Stimulated activated CD8-positive, alpha-beta memory T cell treated with anti-CD3 and anti-CD28 coated beads, Interleukin-12 subunit alpha, Interleukin-12 subunit beta, amount 100 ng/mL, for 24 hours (primary cell): ENCODE measurements at regions not wholly inside any gene's neighbourhood (a gene's known extent, or its start where the extent isn't known, plus 50 kb on each side); places are given as distances from the start of the nearest gene placed in this dataset.

Source experiments
- DNase-seq: peaks from one replicate; pipeline ENCODE4 v3.0.0-alpha.2; 2020; ENCODE audit errors: extremely low read depth

- no peak for DNase-seq
Observed at GRCh38 chr16:85457366-85457765, 155.8 kb upstream of the GSE1 start.

GRCh38 chr16:85458968-85459367 is 154.2 kb upstream of the GSE1 start:
- no peak for DNase-seq

GRCh38 chr16:85459529-85460251 is 153.4 kb upstream of the GSE1 start:
- no peak for DNase-seq

DNA sequence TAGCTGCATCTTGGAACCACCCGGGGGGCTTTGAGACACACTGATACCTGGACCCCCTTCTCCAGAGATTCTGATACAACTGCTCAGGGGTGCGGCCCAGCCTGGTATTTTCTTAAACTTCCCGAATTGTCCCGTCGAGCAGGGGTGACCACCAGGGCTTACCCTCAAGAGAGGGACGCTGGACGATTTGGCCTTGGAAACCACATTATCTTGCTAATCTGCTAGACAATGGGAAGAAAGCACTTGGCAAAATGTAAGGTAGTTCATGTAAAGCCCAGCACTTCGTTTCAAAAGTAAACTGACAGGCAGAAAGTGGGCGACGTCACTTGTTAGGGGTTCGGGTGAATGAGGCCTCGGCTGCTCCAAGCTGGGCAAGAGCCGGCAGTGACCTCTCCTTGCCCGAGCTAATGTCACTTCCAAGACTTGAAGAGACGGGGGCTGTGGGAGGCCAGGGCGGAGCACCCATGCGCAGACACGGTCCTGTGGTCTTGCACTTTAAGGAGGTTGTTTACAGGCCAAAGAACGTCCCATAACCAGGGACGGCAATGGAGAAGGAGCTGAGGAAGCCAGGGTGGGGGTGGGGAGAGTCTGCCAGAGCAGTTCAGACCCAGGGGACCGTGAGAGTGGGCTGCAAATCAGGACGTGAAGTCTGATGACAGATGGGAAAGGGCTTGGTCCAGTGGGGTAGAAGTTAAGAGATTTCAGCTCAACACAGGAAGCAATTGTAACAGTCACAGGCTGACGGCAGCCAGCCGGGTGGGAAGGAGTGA is 152.7 kb upstream of the GSE1 start:
- DNase-seq = no peak

DNA sequence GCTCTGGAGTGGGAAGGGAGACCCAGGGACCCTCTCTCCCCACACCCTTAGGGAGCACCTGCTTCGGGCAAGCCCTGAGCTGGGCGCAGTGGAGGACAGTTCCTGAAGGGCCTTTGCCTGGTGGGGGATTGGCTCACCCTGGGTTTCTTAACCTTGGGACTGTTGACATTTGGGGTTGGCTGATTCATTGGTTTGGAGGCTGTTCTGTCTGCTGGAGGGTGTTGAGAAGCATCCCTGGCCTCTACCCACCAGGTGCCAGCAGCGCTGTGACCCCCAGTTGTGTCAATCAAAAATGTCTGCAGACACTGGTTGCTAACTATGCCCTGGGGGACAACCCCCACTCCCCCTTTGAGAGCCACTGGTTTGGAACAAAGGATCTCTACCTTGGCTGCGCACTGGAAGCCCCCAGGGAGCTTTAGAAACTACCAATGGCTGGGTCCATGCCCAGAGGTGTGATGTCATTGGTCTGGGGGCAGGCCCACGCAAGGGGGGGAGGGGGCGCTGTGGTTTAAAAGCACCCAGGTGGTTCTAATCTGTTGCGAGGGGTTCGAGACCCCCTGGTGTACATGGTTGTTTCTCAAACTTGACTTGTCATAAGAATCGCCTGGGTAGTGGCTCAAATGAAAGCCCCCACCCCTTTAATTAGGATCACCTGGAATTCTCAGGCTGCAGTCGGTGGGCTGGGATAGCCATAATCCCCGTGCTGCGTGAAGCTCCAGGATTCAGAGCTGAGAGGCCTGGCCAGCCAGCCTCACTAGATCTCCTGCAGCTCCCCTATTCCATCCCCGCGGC is 151.9 kb upstream of the GSE1 start:
- no peak for DNase-seq

GRCh38 chr16:85461814-85462713 is 151.1 kb upstream of the GSE1 start:
- no peak for DNase-seq

DNA sequence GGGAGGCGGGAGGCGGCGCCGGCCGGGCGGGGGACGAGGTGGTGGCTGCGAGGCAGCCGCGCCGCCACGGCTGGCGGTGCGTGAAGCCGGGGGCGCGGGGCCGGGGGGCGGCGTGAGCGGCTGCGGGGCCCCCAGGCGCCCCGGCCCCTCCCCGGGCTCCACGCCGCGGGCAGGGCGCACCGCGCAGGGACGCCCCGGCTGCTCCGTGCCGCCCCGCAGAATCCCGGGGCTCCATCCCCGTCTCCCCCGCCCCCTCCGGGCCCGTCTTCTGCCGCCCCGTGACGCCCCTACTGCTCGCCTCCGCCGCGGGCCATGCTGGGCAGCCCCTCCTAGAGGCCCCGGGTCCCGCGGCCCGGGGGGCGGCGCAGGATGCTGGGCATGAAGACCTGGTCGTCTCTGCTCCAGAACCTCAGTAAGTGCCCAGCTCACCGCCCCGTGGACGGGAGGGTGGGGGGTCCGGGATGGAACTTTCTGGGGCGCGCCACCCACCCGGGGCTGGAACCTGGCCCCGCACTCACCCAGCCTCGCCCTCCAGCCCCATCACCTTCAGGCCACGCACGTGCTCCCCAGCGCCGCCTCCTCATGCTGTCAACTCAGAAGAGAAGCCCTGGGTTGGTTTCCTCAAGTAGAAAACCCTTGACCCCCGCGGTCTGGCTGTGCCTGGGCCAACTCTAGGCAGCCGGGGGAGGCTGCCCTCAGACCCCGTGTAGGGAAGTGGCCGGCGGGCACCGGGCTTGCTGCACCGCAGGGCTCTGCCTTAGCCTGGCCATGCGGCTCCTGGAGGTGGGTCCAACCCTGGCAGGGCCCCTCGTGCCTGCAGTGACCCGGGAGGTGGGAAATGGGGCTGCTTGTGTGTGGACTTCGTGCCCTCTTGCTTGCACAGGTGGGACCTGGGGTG is 150.2 kb upstream of the GSE1 start:
- DNase-seq = no peak

- DNase-seq = no peak
Observed at GRCh38 chr16:85463672-85464382, 149.3 kb upstream of the GSE1 start.

DNA sequence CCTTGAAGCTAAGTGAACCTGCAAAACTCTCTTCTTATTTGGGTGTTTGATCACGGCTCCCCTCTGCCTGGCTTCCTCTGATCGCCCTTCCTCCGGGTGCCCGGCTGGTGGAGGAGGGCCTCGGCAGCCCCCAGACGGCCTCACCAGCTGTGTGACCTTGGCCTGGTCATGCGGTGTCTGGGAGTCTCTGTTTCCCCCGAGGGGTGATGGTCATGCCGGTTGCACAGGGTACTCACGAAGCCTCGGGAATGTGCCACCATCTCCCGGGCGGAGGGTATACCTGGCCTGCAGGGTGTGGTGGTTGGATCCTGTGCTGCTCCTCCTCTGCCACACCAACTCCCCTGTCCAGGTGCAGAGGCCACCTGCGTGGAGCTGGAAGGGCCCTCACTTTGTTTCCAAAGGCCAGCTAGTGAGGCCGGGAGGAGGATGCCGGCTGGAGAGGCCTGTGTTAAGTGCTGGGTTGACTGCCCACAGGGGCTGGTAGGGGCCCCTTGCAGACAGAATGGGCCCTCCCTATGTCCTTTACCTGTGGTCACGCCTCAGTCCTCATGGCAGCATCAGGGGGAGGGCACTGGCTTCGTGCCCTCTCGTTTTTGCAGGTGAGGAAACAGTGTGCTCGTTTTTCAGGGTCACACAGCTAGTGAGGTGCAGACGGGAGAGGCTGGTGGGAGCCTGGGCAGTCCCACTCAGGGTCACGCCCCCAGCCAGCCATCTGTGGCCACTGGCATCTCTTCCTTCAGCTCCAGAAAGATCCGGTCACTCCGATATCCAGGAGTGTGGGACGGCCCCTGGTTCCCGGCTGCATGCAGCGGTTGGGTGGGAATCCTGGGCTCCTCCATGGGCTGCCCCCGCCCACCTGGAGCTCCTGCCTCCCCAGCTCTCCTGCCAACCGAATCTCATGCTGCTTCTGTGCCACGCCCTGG is 148.5 kb upstream of the GSE1 start:
- no peak for DNase-seq

DNA sequence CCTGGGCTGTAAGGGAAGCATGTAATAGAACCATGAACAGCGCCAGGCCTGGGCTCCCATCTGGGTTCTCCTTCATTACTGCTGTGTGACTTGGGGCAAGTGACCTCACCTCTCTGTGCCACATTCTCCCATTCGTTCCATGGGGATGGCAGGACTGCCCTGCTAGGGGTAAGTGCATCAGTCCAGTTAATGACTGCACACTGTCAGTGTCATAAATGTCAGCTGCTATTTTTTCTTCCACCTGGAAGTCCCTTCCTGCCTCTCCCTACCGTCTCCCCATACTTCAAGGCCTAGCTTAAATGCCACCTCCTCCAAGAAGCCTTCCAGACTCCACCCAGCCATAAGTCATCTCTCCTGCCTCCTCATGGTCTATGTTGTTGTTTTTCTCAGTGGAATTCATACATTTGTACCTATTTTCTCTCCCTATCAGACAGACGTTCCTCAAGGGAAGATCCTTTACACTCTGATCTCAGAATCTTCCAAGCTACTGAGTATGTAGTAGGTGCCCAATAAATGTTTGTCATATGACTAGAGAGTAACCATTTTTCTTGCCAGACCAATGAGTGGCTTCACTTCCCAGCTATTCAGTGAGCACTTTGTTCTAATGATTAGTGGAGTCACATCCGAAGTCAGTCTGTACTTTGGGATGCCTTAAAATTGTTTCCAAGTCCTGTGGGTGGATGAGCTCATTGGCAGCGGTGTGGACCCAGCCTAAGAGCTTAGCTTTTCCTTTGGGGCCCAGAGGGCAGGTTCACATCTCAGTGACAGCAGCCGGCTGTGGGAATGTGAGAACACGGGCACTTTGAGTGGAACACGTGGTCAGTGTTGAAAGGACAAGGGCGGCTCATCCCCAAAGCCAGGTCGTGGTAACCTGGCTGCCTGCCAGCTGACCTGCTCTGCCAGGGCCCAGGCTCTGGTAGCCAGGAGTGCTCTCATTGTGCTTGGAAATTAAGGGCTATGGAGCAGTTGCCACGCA is 147.5 kb upstream of the GSE1 start:
- no peak for DNase-seq

GRCh38 chr16:85466304-85466700 is 146.8 kb upstream of the GSE1 start:
- DNase-seq = no peak

DNA sequence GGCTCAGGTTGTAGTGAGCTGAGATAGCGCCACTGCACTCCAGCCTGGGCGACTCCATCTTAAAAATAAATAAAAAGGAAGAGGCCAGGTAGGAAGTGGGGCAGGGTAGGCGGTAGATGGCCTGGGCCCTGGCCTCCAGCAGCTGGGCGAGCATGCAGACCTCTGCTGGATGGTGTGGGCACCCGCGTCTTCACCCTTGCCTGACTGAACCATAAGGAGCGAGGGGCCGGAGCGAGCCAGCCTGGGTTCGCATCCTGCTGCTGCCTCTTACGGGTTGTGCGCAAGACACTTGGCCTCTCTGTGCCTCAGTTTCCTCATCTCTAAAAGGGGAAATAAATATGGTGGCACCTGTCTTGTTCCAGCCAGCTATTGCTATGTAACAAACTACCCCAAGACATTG is 146.1 kb upstream of the GSE1 start:
- no peak for DNase-seq

- no peak for DNase-seq
Observed at GRCh38 chr16:85469929-85470590, 143.1 kb upstream of the GSE1 start.

DNA sequence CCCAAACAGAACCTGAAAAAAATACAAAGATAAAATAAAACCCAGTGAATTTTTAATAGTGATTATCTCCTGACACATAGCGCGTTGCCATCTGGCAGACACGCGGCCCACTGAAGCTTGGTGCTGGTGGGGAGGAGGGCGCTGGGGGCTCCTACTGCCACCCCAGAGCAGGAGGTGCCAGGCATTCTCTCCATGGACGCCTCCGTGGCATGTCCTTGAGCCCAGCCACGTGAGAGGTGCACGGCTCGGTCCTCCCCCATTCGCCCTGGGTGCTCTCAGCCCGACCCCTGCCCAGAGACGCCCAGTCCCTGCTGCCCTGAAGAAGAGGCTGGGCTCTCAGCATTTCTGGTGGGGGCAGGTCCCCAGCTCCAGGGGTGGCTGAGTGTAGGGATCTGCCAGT is 142.2 kb upstream of the GSE1 start:
- DNase-seq = no peak

GRCh38 chr16:85471469-85472431 is 141.4 kb upstream of the GSE1 start:
- no peak for DNase-seq

DNA sequence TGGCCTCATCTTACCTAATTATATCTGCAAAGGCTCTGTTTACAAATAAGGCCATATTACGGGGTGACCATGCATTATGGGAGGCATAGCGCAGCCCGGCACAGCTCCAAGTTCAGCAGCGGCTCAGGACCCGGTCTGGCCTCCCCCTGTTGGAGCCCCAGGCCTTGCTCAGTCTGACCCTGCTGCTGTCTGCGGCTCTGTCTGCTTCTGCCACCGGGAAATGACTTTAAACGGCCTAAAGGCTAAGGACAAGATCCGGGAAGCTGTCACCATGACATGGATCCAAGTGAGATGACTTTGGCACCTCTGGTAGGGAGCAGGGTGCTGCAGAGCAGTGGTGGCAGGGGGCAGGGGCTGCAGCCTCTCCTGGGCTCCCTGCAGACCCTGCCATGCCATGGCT is 140.6 kb upstream of the GSE1 start:
- no peak for DNase-seq
